K562 (cell line): ENCODE measurements at regions not wholly inside any gene's neighbourhood (a gene's known extent, or its start where the extent isn't known, plus 50 kb on each side); places are given as distances from the start of the nearest gene placed in this dataset.

Source experiments
- ARHGAP35 ChIP-seq: fragments of 450-650 bp; IDR thresholded peaks from 2 replicates; pipeline ENCODE4 v1.6.1; 2018; ENCODE audit not compliant: partially characterized antibody
- GABPB1 ChIP-seq: sonication (generic); formaldehyde crosslinking; IDR thresholded peaks from 2 replicates; pipeline ENCODE4 v1.8.0; 2022; ENCODE audit warnings: mild to moderate bottlenecking, missing genetic modification reagents
- GABPB2 ChIP-seq: fragments of 250-450 bp; sonication (Bioruptor Pico); conservative IDR thresholded peaks from 2 replicates; pipeline ENCODE4 v1.5.1; 2021; ENCODE audit warnings: mild to moderate bottlenecking
- HDAC3 ChIP-seq: fragments of 450-650 bp; IDR thresholded peaks from 2 replicates; pipeline ENCODE4 v1.6.1; 2018; ENCODE audit warnings: borderline replicate concordance, mild to moderate bottlenecking, moderate library complexity; ENCODE audit not compliant: partially characterized antibody
- JUNB ChIP-seq: fragments of 450-650 bp; formaldehyde crosslinking; conservative IDR thresholded peaks from 2 replicates; pipeline ENCODE4 v1.4.0; 2020; ENCODE audit warnings: mild to moderate bottlenecking
- KAT2B ChIP-seq: IDR thresholded peaks from one replicate; pipeline ENCODE4 v1.6.1; 2012; ENCODE audit warnings: low read depth, mild to moderate bottlenecking, control low read depth, inconsistent platforms, low read length, moderate library complexity
- KDM4B ChIP-seq, 2 experiments: fragments of 450-650 bp in 1 of 2; sonication (generic) in 1 of 2; IDR thresholded peaks; 2 replicates each; pipeline ENCODE4 v1.6.1; 2016 to 2017; ENCODE audit warnings: borderline replicate concordance in 2 of 2, antibody characterized with exemption in 1 of 2, low read depth in 1 of 2, mild to moderate bottlenecking in 1 of 2
- NEUROD1 ChIP-seq: fragments of 150-350 bp; IDR thresholded peaks from 2 replicates; pipeline ENCODE4 v1.6.1; 2014; ENCODE audit warnings: borderline replicate concordance, low read length, low read depth; ENCODE audit not compliant: partially characterized antibody
- NFYB ChIP-seq: IDR thresholded peaks from 2 replicates; pipeline ENCODE4 v1.6.1; 2011; ENCODE audit warnings: mild to moderate bottlenecking, moderate library complexity; ENCODE audit not compliant: insufficient read length; ENCODE audit errors: extremely low read depth
- SIN3B ChIP-seq: fragments of 450-650 bp; IDR thresholded peaks from 2 replicates; pipeline ENCODE4 v1.6.1; 2017; ENCODE audit warnings: low read depth, mild to moderate bottlenecking, moderate library complexity
- THAP12 ChIP-seq: fragments of 250-450 bp; sonication (Bioruptor Pico); IDR thresholded peaks from 2 replicates; pipeline ENCODE4 v1.9.0; 2021; ENCODE audit warnings: mild to moderate bottlenecking, inconsistent platforms
- UBTF ChIP-seq, 2 experiments: IDR thresholded peaks; 2 replicates each; pipeline ENCODE4 v1.6.1; 2012; ENCODE audit warnings: improper control_type of control experiment in 2 of 2, low read depth in 2 of 2, low read length in 2 of 2, borderline replicate concordance in 1 of 2
- ZHX1 ChIP-seq: fragments of 150-350 bp; conservative IDR thresholded peaks from 2 replicates; pipeline ENCODE4 v1.6.1; 2014; ENCODE audit warnings: low read length
- ZNF143 ChIP-seq: sonication (generic); formaldehyde crosslinking; IDR thresholded peaks from 2 replicates; pipeline ENCODE4 v1.9.0; 2022; ENCODE audit warnings: mild to moderate bottlenecking, missing genetic modification reagents
- ZNF174 ChIP-seq: fragments of 250-450 bp; sonication (Bioruptor Pico); IDR thresholded peaks from 2 replicates; pipeline ENCODE4 v1.4.0; 2020; ENCODE audit warnings: mild to moderate bottlenecking
- ZNF436 ChIP-seq: fragments of 250-450, 450-650 bp; sonication (Bioruptor Pico); formaldehyde crosslinking; IDR thresholded peaks from 2 replicates; pipeline ENCODE4 v1.7.0; 2020; ENCODE audit warnings: mild to moderate bottlenecking
- ZNF449 ChIP-seq: fragments of 250-450 bp; sonication (Bioruptor Pico); IDR thresholded peaks from 2 replicates; pipeline ENCODE4 v1.8.0; 2022; ENCODE audit warnings: moderate library complexity, mild to moderate bottlenecking, inconsistent platforms
- ZNF696 ChIP-seq: fragments of 250-450 bp; sonication (Bioruptor Pico); conservative IDR thresholded peaks from 2 replicates; pipeline ENCODE4 v1.4.0; 2020; ENCODE audit warnings: mild to moderate bottlenecking, moderate library complexity
- ZNF717 ChIP-seq: fragments of 250-450 bp; sonication (Bioruptor Pico); IDR thresholded peaks from 2 replicates; pipeline ENCODE4 v1.5.0; 2021
- ZNF79 ChIP-seq: fragments of 250-450 bp; sonication (Bioruptor Pico); IDR thresholded peaks from 2 replicates; pipeline ENCODE4 v1.4.0; 2020; ENCODE audit warnings: low read depth, mild to moderate bottlenecking, moderate library complexity
- ZSCAN29 ChIP-seq: fragments of 450-650 bp; IDR thresholded peaks from 2 replicates; pipeline ENCODE4 v1.6.1; 2017

GRCh38 chr7:156402255-156402654 is 238.3 kb upstream of the RNF32 start (continued):
- TF ChIP-seq THAP12 (CRISPR knock-in tag) (no peak), HDAC3 (no peak), NEUROD1 (no peak), UBTF (IDR thresholded peaks at IDR 0.05; ENCODE audit: borderline replicate concordance in 1 of 2, low read depth in 2 of 2, low read length in 2 of 2) (peak in 1 of 2 experiments; percentile 85; a peak in 2 of 4 replicates), KAT2B (no peak), ZNF696 (CRISPR knock-in tag) (no peak), ZNF143 (peak; percentile 65; the same call in 1 of the 2 replicates), ZNF79 (CRISPR knock-in tag) (no peak), NFYB (no peak), GABPB1 (CRISPR knock-in tag) (no peak), ZSCAN29 (no peak), ARHGAP35 (no peak), ZNF436 (CRISPR knock-in tag) (no peak), GABPB2 (CRISPR knock-in tag) (no peak), ZNF449 (CRISPR knock-in tag) (0 out of 2 replicates have a peak, but pooled peaks have one; percentile 31), ZHX1 (no peak), ZNF717 (CRISPR knock-in tag) (no peak), JUNB (CRISPR knock-in tag) (no peak), KDM4B (IDR thresholded peaks at IDR 0.05; ENCODE audit: borderline replicate concordance in 2 of 2, low read depth in 1 of 2) (peak in 1 of 2 experiments; percentile 64; a peak in 1 of 4 replicates), SIN3B (peak; percentile 12; the same call in 1 of the 2 replicates), ZNF174 (CRISPR knock-in tag) (no peak)
